ENCODE measurements at regions not wholly inside any gene's neighbourhood (a gene's known extent, or its start where the extent isn't known, plus 50 kb on each side); places are given as distances from the start of the nearest gene placed in this dataset.

DNA sequence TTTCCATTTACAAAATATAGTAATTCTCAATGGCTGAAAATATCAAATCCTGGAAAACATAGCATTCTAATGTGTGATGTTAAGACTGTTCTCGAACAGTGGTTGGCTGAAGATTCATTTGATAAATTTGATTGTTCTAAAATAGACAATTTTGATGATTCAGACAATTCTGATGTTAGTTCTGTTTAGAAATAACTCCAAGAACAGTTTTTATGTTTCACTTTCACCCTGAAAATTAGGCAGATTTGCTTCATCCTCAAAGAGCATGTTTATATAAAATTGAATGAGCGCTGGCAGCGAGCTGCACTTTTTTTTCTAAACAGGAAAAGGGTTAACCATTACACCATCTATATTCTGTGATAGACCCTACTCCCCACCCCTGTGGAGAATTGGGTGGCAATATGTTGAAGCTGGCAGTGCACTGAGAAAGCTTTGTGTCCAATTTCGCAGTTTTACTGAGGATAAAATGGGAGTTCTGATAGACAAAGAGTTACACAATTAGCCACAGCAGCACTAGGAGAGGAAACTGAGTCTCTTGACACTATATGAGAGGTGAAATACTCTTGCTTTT, 69.6 kb upstream of the TMED7 start:
- CTCF ChIA-PET (ENCODE audit: partially characterized antibody) = interaction anchor here (1.4 kb wide), 1 partner anchor 10 kb away, joined by 3 read pairs; no protein-coding TSS in a partner anchor
- no peak overlapping the region for H3K4ac ChIP-seq (replicated peaks; ENCODE audit: insufficient read length, low read depth, low read length)
- TF ChIP-seq EGR1 (IDR thresholded peaks at IDR 0.05; ENCODE audit: borderline replicate concordance, low read depth, low read length) (no peak), SIN3A (conservative IDR thresholded peaks at IDR 0.05 in 1 of 2, IDR thresholded peaks at IDR 0.05 in 1 of 2; ENCODE audit: low read depth in 1 of 2, low read length in 2 of 2) (no peak), POLR2A (IDR thresholded peaks at IDR 0.05; ENCODE audit: control extremely low read depth in 1 of 2, low read depth in 2 of 2, low read length in 2 of 2) (no peak), RAD21 (IDR thresholded peaks at IDR 0.05 in 1 of 2, conservative IDR thresholded peaks at IDR 0.05 in 1 of 2; ENCODE audit: low read depth in 2 of 2, low read length in 2 of 2) (no peak), RXRA (IDR thresholded peaks at IDR 0.05; ENCODE audit: insufficient read depth, low read depth, low read length) (no peak), TAF7 (optimal IDR thresholded peaks at IDR 0.05; ENCODE audit: borderline replicate concordance, low read depth, low read length) (no peak), SUZ12 (IDR thresholded peaks at IDR 0.05; ENCODE audit: low read length) (no peak), KDM4A (IDR thresholded peaks at IDR 0.05; ENCODE audit: low read depth, low read length, severe bottlenecking) (no peak)
- TF ChIP-seq, protein P1, sequence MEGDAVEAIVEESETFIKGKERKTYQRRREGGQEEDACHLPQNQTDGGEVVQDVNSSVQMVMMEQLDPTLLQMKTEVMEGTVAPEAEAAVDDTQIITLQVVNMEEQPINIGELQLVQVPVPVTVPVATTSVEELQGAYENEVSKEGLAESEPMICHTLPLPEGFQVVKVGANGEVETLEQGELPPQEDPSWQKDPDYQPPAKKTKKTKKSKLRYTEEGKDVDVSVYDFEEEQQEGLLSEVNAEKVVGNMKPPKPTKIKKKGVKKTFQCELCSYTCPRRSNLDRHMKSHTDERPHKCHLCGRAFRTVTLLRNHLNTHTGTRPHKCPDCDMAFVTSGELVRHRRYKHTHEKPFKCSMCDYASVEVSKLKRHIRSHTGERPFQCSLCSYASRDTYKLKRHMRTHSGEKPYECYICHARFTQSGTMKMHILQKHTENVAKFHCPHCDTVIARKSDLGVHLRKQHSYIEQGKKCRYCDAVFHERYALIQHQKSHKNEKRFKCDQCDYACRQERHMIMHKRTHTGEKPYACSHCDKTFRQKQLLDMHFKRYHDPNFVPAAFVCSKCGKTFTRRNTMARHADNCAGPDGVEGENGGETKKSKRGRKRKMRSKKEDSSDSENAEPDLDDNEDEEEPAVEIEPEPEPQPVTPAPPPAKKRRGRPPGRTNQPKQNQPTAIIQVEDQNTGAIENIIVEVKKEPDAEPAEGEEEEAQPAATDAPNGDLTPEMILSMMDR (IDR thresholded peaks at IDR 0.05; ENCODE audit: control extremely low read depth in 1 of 3, insufficient read depth in 1 of 3, low read depth in 1 of 3, low read length in 3 of 3) = no peak

More for the DNA sequence above, 69.6 kb upstream of the TMED7 start:
- Histone ChIP-seq H3K9me3 (ENCODE audit: insufficient read depth in 2 of 2, low read depth in 1 of 2, low read length in 1 of 2) (no peaks in the 10 kb centered on the region), H3K79me1 (ENCODE audit: low read depth, low read length) (no peaks in the 10 kb centered on the region), H4K5ac (ENCODE audit: insufficient read length, low read depth, low read length) (no peak overlapping the region), H3K23ac (ENCODE audit: insufficient read length) (no peak overlapping the region), H3K18ac (ENCODE audit: extremely low read depth, low read length) (no peak overlapping the region), H2BK15ac (ENCODE audit: low read length) (no peak overlapping the region), H3K36me3 (ENCODE audit: control insufficient read depth in 2 of 4, insufficient read depth in 4 of 4, low read length in 3 of 4) (no peaks in the 10 kb centered on the region), H4K8ac (ENCODE audit: extremely low read depth, insufficient read depth, low read length) (no peak overlapping the region), H2BK20ac (ENCODE audit: low read length) (no peak overlapping the region), H3K9ac (replicated peaks in 1 of 4; ENCODE audit: extremely low read depth in 1 of 4, low read depth in 3 of 4, low read length in 3 of 4) (no peak overlapping the region), H3K14ac (ENCODE audit: insufficient read length) (no peak overlapping the region), H2AK5ac (ENCODE audit: low read depth, low read length) (no peak overlapping the region), H3K4me3 (ENCODE audit: extremely low read depth in 1 of 4, insufficient read depth in 2 of 4, low read depth in 3 of 4, low read length in 4 of 4) (no peak overlapping the region), H2BK5ac (ENCODE audit: low read depth, low read length) (no peak overlapping the region), H4K91ac (replicated peaks; ENCODE audit: insufficient read length, low read length) (no peak overlapping the region), H2BK120ac (replicated peaks; ENCODE audit: low read depth, low read length) (no peak overlapping the region), H2BK12ac (ENCODE audit: low read depth, low read length) (no peak overlapping the region), H3K4me2 (ENCODE audit: insufficient read depth in 1 of 2, low read depth in 2 of 2, low read length in 2 of 2) (no peak overlapping the region), H3K27me3 (replicated peaks in 1 of 4; ENCODE audit: control insufficient read depth in 3 of 4, extremely low read depth in 1 of 4, insufficient read depth in 3 of 4, low read length in 3 of 4) (no peaks in the 10 kb centered on the region), H2AFZ (ENCODE audit: low read length) (no peak overlapping the region; the same call in 1 of the 2 replicates), H3K27ac (ENCODE audit: low read depth, low read length) (no peak overlapping the region), H3K56ac (replicated peaks; ENCODE audit: insufficient read length, low read depth, low read length) (no peak overlapping the region), H3K4me1 (replicated peaks in 1 of 4; ENCODE audit: control insufficient read depth in 3 of 4, insufficient read depth in 4 of 4, low read length in 3 of 4) (no peaks in the 10 kb centered on the region), H3K23me2 (ENCODE audit: low read depth, low read length) (no peaks in the 10 kb centered on the region; the same call in 1 of the 2 replicates), H4K20me1 (replicated peaks in 1 of 2; ENCODE audit: control insufficient read depth in 1 of 2, insufficient read depth in 2 of 2, low read length in 2 of 2) (no peaks in the 10 kb centered on the region), H3K79me2 (ENCODE audit: control insufficient read depth in 1 of 2, insufficient read depth in 2 of 2, low read length in 2 of 2) (no peaks in the 10 kb centered on the region)
- 88% methylated on average over 4 of the region's 4 CpGs; no CpG with 5 or more reads in 1 of the 2 experiments for WGBS, 2 experiments (ENCODE audit: extremely low coverage in 1 of 2, insufficient coverage in 1 of 2, insufficient read length in 1 of 2, insufficient replicate concordance in 2 of 2, low coverage in 1 of 2, low lambda C conversion rate in 2 of 2, missing lambda C conversion rate in 1 of 2)
- DNase-seq (ENCODE audit: low read depth in 1 of 2, low spot score in 2 of 2) (no peak), FAIRE-seq (no peak)
- POLR2A ChIA-PET (ENCODE audit: partially characterized antibody) = no interaction called here
